GM19023 (cell line): ENCODE measurements at regions not wholly inside any gene's neighbourhood (a gene's known extent, or its start where the extent isn't known, plus 50 kb on each side); places are given as distances from the start of the nearest gene placed in this dataset.
"Not testable (repeated sequence)": the region's sequence is repeated elsewhere in the genome, so short reads cannot be mapped to it uniquely, and the experiment has no call there.

Experiments
- ATAC-seq: cut with Tn5 transposase; IDR thresholded peaks from one replicate; pipeline ENCODE4 v1.9.1; 2021; ENCODE audit warnings: mild to moderate bottlenecking, moderate library complexity; ENCODE audit not compliant: unreplicated experiment

DNA sequence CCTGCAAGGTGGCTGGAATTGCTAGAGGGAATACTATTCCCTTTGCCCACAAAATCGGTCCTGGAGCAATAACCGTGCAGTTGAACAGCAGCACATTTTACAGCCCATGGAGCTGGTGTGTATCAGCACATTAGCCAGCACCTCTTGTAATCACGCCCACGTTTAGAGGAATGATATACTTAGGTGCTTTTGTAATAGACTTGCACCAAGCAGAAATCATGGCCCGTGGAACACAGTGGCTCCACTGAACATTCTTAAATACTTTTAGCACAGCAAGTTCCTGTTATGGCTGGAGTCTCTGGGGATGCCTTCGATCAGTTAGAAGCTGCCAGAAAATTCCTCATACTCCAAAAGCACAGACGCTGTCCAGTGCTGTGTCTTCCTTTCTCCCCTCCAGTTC lies 218.1 kb upstream of the FAM78B start:
- ATAC-seq: no peak

DNA sequence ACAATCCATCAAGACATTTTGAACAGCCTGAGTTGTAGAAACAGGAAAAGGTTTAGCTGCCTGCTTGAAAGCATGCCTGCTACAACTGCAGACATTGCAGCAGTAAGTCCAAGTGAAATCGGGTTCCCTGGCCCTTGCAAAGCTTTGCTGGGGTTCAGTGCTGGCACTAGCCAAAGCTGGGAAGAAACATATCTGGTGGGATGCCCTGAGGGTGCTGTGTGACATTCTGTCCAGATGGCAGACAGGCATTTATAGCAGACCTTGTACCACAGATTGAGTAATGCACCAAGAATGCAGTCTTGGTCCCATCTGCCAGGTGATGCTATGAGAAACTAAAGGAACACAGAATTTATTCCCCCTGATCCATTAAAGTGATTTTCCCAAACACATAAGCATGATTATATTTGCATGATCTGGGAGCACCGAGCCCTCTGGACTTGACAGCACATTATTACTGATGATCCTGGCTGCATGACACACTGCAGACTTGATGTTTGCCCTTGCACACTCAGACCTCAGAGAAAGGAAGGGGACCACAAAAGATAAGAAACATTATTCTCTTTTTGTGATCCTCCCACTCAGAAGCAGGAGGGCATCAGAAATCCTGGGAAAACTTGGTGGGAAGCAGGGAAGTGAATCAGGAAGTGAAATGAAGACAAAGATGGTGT lies 223.7 kb upstream of the FAM78B start:
- ATAC-seq: no peak

DNA sequence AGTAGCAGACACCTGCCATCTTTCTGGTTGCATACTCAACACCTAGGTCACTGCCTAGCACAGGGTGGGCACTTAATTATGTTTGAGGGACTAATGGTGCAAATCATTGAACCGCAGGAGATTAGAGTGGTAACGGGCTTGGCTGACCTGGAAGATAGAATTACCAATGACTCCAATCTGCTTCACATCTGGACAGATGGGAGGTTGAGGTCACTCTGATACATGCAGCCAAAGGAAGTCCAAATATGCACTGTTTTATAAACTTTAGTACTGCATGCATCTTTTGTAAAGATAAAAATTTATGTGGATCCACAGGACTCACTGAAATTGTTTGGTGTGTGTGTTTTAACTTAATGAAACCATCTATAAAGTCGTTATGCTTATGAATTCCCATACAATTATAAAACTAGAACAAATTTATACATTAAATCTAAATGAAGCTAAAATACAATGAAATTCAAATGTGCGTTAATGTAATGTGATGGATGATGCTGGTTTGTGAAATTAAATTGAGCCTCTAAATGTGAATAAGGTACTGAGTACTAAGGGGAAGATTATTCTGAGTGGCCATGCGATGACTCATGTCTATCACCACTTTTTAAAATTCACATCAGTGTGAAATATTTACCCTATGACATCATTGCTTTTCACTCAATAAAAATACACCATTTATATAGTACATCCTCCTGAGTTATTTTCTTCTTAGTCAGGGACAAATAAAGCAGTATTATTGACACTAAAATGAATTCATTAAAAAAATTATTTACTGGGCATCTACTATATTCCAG lies 224.7 kb upstream of the FAM78B start:
- ATAC-seq: no peak

DNA sequence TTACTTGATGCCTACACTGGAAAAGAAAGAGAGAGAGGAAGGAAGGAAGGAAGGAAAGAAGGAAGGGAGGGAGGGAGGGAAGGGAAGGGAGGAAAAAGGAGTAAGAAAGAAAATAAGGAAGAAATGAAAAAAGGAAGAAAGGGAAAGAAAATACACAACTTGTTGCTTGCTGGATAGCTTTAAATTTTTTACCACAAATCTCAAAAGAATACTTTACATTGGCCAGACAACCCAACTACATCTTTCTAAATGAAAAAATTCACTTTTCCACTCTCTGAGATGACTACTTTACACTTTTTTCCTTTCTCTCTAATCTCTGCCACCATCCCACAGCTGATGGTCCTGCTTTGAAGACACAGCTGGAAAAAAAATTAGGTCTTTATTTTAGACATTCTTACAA lies 228.9 kb upstream of the FAM78B start:
- ATAC-seq: no peak

DNA sequence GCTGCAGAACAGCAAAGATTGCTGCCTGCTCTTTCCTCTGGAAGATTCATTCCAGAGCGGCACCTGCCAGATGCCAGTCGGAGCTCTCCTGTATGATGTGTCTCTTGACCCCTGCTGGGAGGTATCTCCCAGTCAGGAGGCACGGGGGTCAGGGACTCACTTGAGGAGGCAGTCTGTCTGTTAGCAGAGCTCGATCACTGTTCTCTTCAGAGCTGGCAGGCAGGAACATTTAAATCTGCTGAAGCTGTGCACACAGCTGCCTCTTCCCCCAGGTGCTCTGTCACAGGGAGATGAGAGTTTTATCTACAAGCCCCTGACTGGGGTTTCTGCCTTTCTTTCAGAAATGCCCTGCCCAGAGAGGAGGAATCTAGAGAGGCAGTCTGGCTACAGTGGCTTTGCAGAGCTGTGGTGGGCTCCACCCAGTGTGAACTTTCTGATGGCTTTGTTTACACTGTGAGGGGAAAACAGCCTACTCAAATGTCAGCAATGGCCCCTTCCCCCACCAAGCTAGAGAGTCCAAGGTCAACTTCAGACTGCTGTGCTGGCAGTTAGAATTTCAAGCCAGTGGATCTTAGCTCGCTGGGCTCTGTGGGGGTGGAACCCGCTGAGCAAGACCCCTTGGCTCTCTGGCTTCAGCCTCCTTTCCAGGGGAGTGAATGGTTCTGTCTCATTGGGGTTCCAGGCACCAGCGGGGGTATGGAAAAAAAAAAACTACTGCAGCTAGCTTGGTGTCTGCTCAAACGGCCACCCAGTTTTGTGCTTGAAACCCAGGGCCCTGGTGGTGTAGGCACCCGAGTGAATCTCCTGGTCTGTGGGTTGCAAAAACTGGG lies 242.7 kb upstream of the FAM78B start:
- ATAC-seq: not testable (repeated sequence)

DNA sequence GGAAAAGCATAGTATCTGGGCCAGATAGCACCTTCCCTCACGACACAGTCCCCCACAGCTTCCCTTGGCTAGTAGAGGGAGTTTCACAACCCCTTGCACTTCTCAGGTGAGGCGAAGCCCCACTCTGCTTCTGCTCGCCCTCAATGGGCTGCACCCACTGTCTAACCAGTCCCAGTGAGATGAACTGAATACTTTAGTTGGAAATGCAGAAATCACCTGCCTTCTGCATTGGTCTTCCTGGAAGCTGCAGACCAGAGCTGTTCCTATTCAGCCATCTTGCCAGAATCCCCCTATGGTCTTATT lies 243.2 kb upstream of the FAM78B start:
- ATAC-seq: no peak

DNA sequence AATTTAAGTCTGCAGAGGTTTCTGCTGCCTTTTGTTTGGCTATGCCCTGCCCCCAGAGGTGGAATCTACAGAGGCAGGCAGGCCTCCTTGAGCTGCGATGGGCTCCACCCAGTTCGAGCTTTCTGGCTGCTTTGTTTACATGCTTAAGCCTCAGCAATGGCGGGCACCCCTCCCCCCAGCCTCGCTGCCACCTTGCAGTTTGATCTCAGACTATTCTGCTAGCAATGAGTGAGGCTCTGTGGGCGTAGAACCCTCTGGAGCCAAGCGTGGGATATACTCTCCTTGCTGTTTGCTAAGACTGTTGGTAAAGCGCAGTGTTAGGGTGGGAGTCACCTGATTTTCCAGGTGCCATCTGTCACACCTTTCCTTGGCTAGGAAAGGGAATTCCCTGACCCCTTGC lies 250.0 kb upstream of the FAM78B start:
- ATAC-seq: not testable (repeated sequence)

DNA sequence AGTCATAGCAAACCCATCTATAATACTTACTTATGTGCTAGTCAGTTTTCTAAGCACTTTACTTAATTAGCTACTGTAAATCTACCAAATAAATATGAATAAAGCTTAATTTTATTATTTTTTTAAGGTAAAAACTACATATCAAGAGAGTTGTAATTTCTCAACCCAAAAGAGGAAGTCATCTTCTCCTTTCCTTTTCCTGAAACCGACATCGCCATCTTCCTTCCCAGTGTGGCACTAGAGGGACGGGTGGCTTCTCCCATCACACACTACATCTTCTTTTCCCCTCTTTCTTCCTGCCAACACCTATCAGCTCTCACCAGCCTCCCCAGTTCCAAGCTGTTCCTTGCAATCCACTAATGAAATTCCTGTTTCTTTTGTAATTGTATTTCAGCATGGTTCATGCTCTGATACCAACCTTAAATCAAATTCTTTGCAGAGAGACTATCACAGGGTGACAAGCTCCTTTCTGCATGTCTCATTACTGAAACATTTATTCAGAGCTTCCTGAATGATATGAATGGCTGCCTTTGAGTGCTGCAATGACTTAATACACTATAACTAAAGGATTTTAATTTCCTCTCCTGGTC lies 251.6 kb upstream of the FAM78B start:
- no peak for ATAC-seq

DNA sequence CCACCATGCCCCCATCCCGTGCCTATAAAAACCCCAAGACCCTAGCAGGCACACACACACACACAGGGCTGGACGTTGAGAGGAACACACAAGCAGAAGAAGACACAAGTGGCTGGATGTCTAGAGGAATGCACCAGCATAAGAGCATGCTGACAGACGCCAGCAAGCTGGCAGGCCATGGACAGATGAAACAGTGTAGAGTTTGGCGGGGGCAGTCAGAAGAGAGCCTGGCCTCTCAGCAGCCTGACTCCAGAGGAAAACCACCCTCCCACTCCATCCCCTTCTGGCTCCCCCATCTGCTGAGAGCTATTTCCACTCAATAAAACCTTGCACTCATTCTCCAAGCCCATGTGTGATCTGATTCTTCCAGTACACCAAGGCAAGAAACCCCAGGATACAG lies 255.8 kb upstream of the FAM78B start:
- not testable (repeated sequence) for ATAC-seq

DNA sequence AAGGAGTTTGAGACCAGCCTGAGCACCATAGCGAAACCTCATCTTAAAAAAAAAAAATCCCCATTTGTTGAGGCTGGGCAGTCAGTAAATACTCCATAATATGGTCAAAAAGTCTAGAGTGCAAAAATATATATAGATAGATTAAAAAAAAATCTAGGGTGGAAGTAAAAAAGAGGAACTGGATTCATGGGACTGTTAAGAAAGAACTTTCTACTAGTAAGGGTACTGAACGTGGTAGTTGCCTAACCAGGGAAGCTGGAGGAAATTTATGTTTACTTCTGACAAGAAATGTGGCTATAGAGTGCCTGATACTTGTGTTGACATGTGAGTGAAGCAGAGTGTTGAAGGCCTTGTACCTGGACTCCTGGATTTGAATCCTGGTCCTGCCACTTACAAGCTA lies 265.9 kb upstream of the FAM78B start:
- no peak for ATAC-seq

DNA sequence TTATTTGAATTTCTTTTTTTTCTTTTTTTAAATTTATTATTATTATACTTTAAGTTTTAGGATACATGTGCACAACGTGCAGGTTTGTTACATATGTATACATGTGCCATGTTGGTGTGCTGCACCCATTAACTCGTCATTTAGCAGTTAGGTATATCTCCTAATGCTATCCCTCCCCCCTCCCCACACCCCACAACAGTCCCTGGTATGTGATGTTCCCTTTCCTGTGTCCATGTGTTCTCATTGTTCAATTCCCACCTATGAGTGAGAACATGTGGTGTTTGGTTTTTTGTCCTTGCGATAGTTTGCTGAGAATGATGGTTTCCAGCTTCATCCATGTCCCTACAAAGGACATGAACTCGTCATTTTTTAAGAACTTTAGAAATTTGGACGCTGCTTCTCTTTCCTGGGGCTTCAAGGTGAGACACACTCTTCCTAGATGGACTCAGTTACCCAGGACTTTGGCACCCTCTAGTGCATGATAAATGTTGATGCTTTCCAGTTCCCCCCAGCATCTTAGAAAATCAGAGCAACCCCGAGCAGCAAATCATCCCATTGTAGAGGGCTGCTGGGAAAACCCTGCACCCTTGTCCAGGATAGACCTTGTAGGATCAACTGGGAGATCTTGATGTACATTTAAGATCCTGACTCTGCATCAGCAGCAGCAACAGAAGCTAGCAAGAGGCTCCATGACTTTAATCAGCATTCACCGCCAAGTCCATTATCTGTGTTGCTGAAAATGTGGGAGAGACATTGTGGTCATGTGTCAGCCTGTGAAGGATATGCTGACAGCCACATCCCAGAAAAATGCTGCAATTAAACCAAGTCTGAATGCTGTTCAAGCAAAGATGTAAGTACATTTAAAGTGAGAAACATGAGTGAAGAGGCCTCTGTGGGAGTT lies 266.9 kb upstream of the FAM78B start:
- not testable (repeated sequence) for ATAC-seq

DNA sequence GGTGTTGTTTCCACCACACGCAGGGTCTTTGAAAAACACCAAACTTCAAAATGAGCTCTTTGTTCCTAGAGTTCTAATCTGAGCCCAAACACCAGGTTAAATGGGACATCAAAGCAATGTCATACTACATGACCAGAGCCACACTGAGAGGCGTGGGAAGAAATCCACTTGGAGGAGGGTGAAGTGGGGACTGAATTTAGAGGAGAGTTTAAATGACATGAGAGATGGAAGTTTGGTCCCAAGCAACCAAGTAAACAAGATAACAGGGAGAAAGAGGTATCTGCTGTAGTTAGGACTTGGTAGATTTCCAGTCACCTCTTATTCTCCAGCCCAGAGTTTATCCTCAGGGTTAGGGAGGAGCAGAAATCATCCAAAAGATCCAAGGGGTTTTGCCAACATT lies 290.9 kb upstream of the FAM78B start:
- no peak for ATAC-seq

DNA sequence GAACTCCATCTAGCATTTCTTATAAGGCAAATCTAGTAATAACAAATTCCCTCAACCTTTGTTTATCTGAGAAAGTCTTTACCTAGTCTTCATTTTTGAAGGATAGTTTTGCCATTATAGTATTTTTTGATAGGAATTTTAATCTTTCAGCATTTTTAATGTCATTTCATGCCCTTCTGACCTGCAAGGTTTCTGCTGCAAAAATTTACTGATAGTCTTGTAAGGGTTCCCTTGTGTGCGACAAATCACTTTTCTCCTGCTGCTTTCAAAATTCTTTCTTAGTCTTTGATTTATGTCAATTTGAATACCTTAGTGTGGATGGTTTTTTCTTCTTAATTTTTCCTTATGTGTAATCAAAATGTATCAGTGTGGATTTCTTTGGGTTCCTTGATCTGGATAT lies 297.5 kb upstream of the FAM78B start:
- no peak for ATAC-seq

DNA sequence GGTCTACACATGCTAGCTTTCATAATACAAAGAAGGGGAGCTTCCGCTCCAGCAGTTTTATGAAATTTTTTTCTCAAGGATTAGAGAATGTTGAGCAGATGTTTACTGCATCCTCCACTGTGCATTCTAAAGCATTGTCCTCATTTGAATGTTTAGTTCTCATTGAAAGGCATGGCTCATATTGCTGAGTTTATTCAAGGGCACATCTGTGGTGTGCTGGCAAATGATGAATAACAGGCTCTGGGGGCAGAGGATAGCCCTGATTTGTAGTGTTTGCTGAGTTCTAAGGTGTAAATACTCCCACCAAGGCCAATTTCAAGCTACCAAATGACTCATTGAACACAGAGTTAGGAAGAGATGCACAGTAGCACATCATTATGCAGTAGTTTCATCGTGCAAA lies 303.2 kb upstream of the FAM78B start:
- ATAC-seq: no peak

DNA sequence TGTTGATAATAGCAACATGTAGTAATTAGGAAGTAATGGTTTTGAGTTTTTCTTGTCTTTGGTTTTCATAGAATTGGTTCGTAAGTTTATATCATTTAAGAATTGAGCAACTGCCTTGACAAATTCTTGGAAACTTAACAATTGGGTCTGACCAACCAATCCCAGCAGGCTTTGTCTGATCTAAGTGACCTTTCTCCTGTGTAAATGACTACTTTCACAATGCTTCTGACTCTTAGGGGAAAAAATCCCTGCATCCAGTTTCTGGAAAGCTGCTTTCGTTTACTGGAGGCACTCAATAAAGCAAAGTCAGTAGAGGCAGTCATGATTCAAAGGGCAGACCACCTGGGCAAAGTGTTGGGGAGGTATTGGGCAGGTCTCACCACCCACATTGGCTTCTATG lies 303.6 kb upstream of the FAM78B start:
- ATAC-seq: no peak

DNA sequence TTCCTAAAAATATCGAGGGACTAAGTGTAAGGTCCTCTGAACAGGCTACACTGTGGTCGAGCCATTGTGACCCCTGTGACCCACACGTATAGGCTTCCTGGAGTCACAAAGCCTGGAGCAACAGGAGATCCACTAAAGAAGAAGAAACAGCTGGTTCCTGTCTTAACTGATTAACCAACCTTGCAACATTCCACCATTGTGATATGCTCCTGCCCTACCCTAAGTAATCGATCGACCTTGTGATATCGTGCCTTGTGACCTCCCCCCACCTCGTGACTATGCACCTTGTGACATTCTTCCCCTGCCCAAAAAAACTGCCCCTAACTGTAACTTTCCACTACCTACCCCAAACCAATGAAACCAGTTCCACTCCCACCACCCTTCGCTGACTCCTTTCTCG lies 304.6 kb upstream of the FAM78B start:
- ATAC-seq: no peak

DNA sequence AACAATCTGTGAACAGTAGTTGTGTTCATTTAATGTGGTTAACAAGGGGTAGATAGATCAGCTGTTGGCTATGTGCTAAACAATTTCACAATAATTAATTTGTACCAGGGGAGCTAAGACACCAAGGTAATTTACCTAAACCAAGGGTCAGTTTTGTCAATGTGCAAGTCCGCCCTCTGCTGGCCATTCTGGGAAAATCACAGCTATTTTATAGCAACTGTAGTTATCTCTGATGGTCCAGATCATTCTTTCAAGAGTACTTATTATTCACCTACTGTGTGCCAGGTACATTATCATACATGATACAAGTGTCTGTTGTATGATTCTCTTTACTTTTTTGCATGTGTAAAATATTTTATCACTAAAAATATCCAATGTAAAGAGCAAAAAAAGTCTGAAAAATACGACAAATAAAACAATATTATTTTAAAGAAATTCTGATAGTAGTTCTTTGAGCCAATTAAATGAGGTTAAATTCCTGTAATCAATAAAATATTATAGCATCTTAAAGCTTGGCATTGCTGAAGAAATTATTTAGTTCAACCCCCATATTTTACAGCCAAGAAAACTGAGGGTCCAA lies 312.3 kb upstream of the FAM78B start:
- ATAC-seq: no peak

DNA sequence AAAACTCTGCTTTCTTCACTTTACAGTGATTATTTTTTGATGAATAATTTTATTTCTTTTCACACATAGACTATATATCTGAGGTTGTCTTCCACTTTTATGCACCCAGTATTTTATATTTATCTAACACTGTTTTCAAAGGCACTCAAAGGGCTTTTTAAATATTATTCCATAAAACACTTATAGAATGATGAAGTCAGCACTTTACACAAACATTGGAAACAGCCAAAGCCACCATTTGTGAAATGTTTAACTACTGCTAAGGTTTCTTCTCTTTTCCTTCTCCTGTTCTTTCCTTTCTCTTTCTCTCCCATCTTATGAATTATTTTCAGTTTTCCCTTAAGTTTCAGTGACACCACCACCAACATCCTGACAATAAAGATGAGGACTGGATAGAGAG lies 317.7 kb upstream of the FAM78B start:
- no peak for ATAC-seq

DNA sequence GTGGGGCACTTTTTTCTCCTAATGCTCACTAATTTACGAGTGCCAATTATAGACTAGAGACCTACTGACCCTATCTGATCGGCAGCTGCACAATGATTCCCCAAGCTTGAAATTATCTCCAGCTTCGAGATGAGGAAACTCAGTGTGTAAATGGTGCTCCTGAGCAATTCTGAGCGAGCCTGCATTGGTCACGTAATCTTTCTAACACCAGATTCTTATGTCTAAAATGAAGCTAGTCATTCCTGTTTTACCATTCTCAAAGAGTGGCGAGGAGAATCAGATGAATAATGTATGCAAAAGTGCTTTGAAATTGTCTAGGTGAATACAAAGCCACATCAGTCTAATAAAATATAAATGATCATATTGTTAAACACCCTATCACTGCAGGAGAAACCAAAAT lies 318.1 kb upstream of the FAM78B start:
- ATAC-seq: no peak

DNA sequence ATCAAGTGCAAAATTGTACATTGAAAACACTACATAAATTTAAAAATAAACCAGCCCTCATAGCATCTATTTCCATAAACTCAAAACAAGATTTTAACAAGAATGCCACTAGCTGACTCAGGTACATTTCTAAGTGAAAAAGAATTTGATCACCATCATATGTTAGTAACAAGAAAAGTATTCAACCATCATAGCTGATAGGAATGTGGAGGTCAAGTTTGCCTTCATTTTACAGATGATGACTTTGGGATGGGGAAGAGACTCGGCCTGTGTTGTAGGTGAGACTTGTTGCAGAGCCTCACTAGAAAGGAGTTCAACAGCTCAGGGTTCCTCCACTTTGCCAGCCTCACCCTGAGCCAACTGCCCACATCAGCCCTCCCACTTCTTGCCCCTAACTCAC lies 318.8 kb upstream of the FAM78B start:
- ATAC-seq: no peak
